DND-41 (cell line): ENCODE measurements at regions not wholly inside any gene's neighbourhood (a gene's known extent, or its start where the extent isn't known, plus 50 kb on each side); places are given as distances from the start of the nearest gene placed in this dataset.

Experiments
- ATAC-seq: fragments of 200-7000 bp; cut with Tn5 transposase; 3 replicates; pipeline ENCODE4 v1.9.1; 2021; ENCODE audit warnings: low read depth; ENCODE audit not compliant: insufficient read depth
- DNase-seq: peaks from one replicate; pipeline ENCODE4 v3.0.0-alpha.2; 2020
- H2AFZ ChIP-seq: 2 replicates; pipeline ENCODE4 v1.6.0; 2012; ENCODE audit warnings: low read depth, low read length
- H3K27ac ChIP-seq: 2 replicates; pipeline ENCODE4 v1.5.1; 2012; ENCODE audit warnings: low read length, inconsistent platforms
- H3K27me3 ChIP-seq: fragments of 200-600 bp; sonication (generic); 2 replicates; pipeline ENCODE4 v1.6.0; 2012; ENCODE audit warnings: low read length, mild to moderate bottlenecking, inconsistent platforms; ENCODE audit not compliant: insufficient read depth, poor library complexity
- H3K36me3 ChIP-seq: 2 replicates; pipeline ENCODE4 v1.5.1; 2012; ENCODE audit warnings: low read length, inconsistent platforms; ENCODE audit not compliant: insufficient read depth
- H3K4me1 ChIP-seq: 2 replicates; pipeline ENCODE4 v1.5.1; 2012; ENCODE audit warnings: mild to moderate bottlenecking, low read length; ENCODE audit not compliant: insufficient read depth
- H3K4me2 ChIP-seq: 2 replicates; pipeline ENCODE4 v1.6.0; 2012; ENCODE audit warnings: mild to moderate bottlenecking, moderate library complexity, low read length, inconsistent platforms; ENCODE audit not compliant: insufficient read depth
- H3K4me3 ChIP-seq, 2 experiments: fragments of 200-600 bp in 1 of 2; shearing (Covaris generic) in 1 of 2; 2 replicates each; pipeline ENCODE4 v1.5.1; 2012 to 2016; ENCODE audit warnings: inconsistent platforms in 2 of 2, low read length in 2 of 2, mild to moderate bottlenecking in 2 of 2, low read depth in 1 of 2, moderate library complexity in 1 of 2
- H3K79me2 ChIP-seq: 2 replicates; pipeline ENCODE4 v1.6.0; 2012; ENCODE audit warnings: low read length, inconsistent platforms; ENCODE audit not compliant: insufficient read depth
- H3K9ac ChIP-seq: 2 replicates; pipeline ENCODE4 v1.6.0; 2012; ENCODE audit warnings: low read depth, mild to moderate bottlenecking, inconsistent platforms, low read length, moderate library complexity
- H3K9me3 ChIP-seq: 2 replicates; pipeline ENCODE4 v1.5.1; 2012; ENCODE audit warnings: low read length, moderate library complexity, mild to moderate bottlenecking, inconsistent platforms; ENCODE audit not compliant: insufficient read depth, severe bottlenecking
- H4K20me1 ChIP-seq: 2 replicates; pipeline ENCODE4 v1.6.0; 2012; ENCODE audit warnings: low read length; ENCODE audit not compliant: insufficient read depth
- CTCF ChIP-seq: IDR thresholded peaks from 2 replicates; pipeline ENCODE4 v1.5.1; 2012; ENCODE audit warnings: borderline replicate concordance, low read length, moderate library complexity, mild to moderate bottlenecking; ENCODE audit not compliant: poor library complexity, severe bottlenecking; ENCODE audit errors: extremely low read depth
- EZH2 ChIP-seq: IDR thresholded peaks from 3 replicates; pipeline ENCODE4 v1.6.1; 2012; ENCODE audit warnings: borderline replicate concordance, low read depth, mild to moderate bottlenecking, moderate library complexity, low read length, inconsistent platforms; ENCODE audit not compliant: severe bottlenecking

GRCh38 chr15:23828786-23829185 is 141.7 kb upstream of the NDN start:
- no peak overlapping the region for H3K4me3 ChIP-seq
- H3K79me2 ChIP-seq = no peaks in the 10 kb centered on the region
- no peak overlapping the region for H3K9ac ChIP-seq
- no peaks in the 10 kb centered on the region for H3K9me3 ChIP-seq
- no peak overlapping the region for H3K27ac ChIP-seq
- no peaks in the 10 kb centered on the region for H3K27me3 ChIP-seq
- H2AFZ ChIP-seq = no peak overlapping the region
- no peak for DNase-seq
- no peaks in the 10 kb centered on the region for H4K20me1 ChIP-seq
- ATAC-seq = no peak
- H3K4me2 ChIP-seq = no peak overlapping the region
- TF ChIP-seq CTCF (no peak), EZH2 (no peak)
- H3K36me3 ChIP-seq = no peaks in the 10 kb centered on the region
- no peaks in the 10 kb centered on the region for H3K4me1 ChIP-seq

GRCh38 chr15:23835953-23836352 is 148.8 kb upstream of the NDN start:
- Histone ChIP-seq H3K4me1 (no peaks in the 10 kb centered on the region), H3K4me2 (no peak overlapping the region), H3K9ac (no peak overlapping the region), H3K27ac (no peak overlapping the region), H3K27me3 (no peaks in the 10 kb centered on the region), H4K20me1 (no peaks in the 10 kb centered on the region), H3K4me3 (no peak overlapping the region), H3K9me3 (no peaks in the 10 kb centered on the region), H3K79me2 (no peaks in the 10 kb centered on the region), H2AFZ (no peak overlapping the region), H3K36me3 (no peaks in the 10 kb centered on the region)
- no peak for ATAC-seq
- TF ChIP-seq CTCF (no peak), EZH2 (no peak)
- no peak for DNase-seq

GRCh38 chr15:23839893-23840474 is 152.9 kb upstream of the NDN start:
- ATAC-seq (no peak), DNase-seq (no peak)
- Histone ChIP-seq H3K4me2 (no peak overlapping the region), H3K4me3 (no peak overlapping the region), H3K27ac (no peak overlapping the region), H3K9me3 (no peaks in the 10 kb centered on the region), H3K79me2 (no peaks in the 10 kb centered on the region), H4K20me1 (no peaks in the 10 kb centered on the region), H3K4me1 (no peaks in the 10 kb centered on the region), H2AFZ (no peak overlapping the region), H3K36me3 (no peaks in the 10 kb centered on the region), H3K9ac (no peak overlapping the region), H3K27me3 (no peaks in the 10 kb centered on the region)
- TF ChIP-seq CTCF (no peak), EZH2 (no peak)

GRCh38 chr15:23846218-23846617 is 159.1 kb upstream of the NDN start:
- Histone ChIP-seq H2AFZ (no peak overlapping the region), H3K9me3 (no peaks in the 10 kb centered on the region), H3K79me2 (no peaks in the 10 kb centered on the region), H3K27ac (no peak overlapping the region), H3K9ac (no peak overlapping the region), H3K36me3 (no peaks in the 10 kb centered on the region), H3K4me3 (no peak overlapping the region), H3K27me3 (no peaks in the 10 kb centered on the region), H3K4me1 (no peaks in the 10 kb centered on the region), H3K4me2 (no peak overlapping the region), H4K20me1 (no peaks in the 10 kb centered on the region)
- DNase-seq (no peak), ATAC-seq (no peak)
- TF ChIP-seq EZH2 = no peak
- no peak for TF ChIP-seq CTCF
